Stimulated activated CD4-positive, alpha-beta T cell treated with anti-CD3 and anti-CD28 coated beads, Interleukin-2, amount 100 ng/mL, for 24 hours (primary cell): ENCODE measurements at regions not wholly inside any gene's neighbourhood (a gene's known extent, or its start where the extent isn't known, plus 50 kb on each side); places are given as distances from the start of the nearest gene placed in this dataset.

Experiments
- DNase-seq, 2 donors: peaks; one replicate each; pipeline ENCODE4 v3.0.0-alpha.2; 2020

DNA sequence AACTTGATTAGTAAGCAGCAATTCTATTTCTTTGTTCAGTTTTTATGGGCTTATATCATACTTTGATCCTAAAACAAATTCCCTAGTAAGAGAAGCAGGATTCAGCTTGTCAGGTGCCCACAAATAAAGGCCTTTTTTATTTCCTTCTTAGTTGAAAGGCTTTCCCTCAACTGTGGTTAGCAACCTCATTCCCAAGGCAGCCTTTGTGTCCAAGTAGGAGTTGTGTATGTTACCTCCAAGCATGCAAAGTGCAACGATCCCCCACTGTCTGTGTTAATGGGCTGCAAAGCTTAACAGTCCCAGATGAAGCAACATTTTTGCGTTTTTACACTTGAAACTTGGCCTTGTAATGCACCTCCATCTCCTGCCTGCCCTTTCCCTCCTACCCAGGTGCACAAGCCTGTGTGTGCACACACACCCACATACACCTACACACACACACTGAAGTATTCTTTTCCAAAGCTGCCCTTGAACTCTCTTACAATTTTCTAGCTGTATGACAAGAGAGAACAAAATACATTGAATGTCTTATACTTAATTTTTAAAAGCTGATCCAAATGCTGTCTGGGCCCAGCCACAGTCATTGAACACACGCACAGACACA is 278.2 kb downstream of the SNX13 start:
- no peak for DNase-seq

DNA sequence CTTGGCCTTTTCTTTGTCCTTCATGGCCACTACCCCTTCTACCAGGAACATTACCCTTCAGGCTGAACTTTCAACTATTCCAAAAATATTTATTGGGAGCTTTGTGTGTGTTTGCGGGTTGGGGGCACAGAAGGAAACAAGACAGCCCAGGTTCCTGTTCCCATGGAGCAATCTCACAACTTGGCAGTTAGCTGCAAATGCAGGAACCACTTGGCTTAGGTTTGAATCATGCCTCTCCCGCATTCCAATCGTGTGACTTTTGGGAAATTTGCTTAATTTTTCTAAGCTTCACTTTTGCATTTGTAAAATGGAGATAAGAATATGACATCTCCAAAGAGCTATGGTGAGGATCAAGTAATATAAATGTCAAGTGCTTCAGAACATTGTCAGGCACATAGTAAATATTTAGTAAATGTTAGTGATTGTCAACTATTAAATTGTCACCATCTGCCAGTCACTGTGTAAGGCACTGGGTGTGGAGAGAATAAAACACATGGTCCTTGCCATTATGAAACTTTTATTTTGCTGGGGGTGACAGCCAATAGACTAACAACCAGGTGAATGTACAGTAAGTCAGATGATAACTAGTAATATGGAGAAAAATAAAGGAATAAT is 277.1 kb downstream of the SNX13 start:
- DNase-seq, result no peak

- DNase-seq, result no peak
These were observed 275.3 kb downstream of the SNX13 start for GRCh38 chr7:17665029-17665428.

DNA sequence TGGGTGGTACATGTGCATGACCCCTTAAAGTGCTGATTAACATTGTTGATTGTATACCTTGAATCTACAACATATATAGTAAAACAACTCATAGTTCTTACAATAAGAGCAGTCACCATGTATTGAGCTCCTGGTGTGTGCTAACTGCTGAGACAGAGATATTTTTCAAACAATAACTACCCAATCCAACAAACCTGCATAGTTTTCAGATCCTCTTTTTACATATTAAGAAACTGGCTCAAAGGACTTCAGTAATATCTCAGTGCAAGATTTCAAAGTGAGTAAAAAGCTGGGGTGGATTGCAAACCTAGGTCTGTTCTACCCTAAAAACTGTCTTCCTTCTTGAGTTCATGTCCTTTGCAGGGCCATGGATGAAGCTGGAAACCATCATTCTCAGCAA is 272.2 kb downstream of the SNX13 start:
- DNase-seq, result no peak

GRCh38 chr7:17669204-17669603 is 271.1 kb downstream of the SNX13 start:
- no peak for DNase-seq

- DNase-seq, result no peak
These were observed 268.3 kb downstream of the SNX13 start for GRCh38 chr7:17671956-17672355.

DNA sequence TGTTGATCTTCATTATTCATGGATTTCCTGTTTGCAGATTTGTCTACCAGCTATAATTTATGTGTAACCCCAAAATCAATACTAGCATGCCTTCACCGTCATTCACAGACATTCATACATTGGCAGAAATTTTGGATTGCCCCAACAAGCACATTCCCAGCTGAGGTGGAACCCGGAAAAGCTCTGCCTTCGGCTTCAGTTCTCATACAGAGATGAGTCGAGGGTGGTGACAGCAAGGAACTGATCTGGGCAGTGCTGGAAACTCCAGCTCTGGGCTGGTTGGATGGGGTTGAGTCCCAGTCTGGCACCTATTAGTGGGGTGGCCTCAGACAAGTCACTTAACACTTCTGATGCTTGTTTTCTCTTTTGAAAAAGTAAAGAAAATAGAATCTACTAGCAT is 267.5 kb downstream of the SNX13 start:
- DNase-seq, result no peak

DNA sequence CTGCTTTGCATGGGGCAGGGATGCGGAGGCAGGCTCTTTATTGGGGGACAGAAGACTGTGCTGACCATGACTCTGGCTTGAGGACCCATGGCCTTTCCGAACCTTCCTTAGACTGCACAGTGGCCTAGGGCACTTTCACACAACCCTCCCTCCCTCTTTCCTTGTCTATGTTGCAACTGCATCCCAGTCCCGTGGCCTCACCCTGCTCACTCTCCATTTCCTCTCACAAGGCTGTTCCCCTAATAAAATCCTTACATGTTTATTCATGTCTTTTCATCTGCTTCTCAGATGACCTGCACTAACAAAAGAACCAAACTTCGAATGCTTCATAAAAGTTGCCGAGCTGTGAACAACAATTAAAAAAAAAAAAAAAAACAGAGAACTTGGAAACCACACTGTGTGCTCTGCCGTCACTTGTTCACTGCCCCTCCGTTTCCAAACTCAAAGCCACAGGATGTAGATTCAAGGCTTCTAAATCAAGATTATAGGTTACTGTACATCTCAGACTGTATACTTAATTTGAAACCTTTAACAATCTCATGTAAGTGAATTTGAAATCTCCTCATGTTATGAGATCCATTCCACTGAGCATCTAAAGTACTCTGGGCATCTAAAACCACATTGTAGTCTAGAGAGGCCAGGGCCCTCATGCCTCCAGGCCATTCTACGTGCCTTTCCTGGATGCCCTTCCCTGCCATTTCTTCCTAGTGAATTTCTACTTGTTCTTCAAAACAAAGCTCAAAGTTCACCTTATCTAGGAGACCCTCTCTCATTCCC is 265.9 kb downstream of the SNX13 start:
- DNase-seq, result no peak

DNA sequence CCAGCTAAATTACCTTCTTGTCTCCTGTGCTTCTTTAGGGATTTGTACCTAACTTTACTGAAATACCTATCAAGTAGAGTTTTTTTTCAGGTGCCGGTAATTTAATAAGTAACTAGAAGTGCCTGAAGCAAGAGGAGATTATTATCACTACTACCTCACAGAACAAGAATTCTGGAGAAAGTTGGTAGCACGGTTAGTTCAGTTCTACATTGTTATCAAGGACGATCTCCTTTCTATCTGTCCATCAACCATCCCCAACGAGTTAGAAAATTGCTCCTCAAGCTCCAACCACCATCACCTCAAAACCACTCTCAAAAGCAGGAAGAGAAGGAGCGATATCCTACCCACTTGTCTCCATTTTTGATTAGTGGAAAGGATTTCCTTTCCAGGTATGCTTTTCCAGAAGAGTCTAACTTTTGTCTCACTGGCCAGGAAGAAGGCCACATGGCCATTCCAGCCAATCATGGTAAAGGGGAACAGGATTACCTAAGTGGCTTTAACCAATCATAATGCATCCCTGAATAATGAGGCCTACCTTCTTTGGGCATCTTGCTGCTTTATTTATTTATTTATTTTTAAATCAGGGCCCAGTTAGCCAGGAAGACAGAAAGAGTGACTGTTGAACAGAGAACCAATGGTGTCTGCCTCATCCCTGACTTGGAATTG is 265.2 kb downstream of the SNX13 start:
- DNase-seq, result no peak

GRCh38 chr7:17677408-17677807 is 262.9 kb downstream of the SNX13 start:
- no peak for DNase-seq

- DNase-seq, result no peak
These were observed 261.4 kb downstream of the SNX13 start for GRCh38 chr7:17678896-17679295.

DNA sequence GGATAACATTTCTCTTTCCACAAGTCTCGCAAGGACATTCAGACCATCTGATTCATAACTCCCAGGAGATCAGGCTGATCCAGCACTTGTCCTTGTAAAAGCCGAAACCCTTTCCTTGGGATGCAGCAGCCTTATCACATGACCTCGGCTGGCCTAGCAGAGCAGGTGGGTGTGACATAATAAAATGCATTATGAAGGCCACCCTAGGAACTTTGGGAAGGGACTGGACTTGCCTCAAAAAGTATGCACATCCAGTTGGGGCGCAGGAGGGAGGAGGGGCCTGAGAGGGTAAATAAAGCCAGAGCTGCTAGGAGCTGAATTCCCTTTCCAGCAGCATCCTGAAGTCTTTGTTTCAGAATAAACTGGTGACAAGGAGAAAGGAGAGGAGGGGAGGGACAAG is 260.8 kb downstream of the SNX13 start:
- no peak for DNase-seq

DNA sequence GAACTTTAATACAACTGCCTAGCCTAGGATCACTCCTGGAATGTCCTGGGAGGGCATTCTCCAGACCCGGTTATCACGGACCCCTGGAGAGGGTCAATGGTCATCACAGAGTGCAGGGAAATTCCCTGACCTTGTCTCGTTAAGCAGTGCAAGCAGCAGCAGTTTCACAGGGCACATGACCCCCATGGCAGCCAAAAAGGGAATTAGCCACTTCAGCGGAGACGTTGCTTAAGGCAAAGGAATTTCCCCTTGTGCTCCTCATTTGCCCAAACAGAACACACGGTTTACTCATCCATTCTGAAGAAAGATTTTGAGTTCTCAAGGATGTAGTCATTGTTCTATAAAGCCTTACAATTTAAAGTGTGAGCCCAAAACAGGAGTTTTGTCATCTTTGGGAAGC is 260.3 kb downstream of the SNX13 start:
- no peak for DNase-seq

DNA sequence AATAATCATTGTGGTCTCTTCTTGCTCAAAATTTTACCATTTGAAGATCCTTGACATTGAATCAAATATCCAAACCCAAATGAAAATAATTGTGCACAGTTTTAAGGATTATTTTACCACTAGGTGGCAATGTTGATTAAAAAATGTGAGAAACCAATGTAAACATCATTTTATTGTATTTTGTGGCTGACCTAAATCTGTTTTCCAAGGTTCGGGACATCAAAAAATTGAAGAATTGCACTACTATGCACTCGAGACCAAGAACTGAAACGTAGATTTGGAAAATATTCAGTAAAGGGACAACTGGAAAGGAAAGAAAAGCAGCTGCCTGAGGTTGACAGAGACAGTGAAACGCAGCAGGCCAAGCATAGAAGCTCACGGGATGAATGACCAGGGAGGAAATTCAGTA is 259.3 kb downstream of the SNX13 start:
- DNase-seq, result no peak

DNA sequence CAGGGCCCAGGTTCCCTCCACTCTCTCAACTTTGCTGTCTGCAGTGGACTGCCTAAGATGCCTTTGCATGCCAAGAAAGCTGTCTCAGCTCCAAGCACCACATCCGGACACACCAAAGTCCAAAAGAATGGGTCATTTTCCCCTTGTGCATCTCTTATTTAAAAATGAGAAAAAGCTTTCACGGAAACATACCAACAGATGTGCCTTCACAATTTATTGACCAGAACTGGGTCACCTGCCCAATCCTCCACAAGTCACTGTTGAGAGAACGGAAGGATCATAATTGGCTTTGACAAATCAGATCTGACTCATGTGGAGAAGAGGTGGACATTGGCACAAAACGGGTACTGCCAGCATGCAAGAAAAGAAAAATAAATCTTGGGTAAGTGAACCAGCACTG is 258.3 kb downstream of the SNX13 start:
- no peak for DNase-seq

GRCh38 chr7:17682586-17682985 is 257.7 kb downstream of the SNX13 start:
- DNase-seq, result no peak

DNA sequence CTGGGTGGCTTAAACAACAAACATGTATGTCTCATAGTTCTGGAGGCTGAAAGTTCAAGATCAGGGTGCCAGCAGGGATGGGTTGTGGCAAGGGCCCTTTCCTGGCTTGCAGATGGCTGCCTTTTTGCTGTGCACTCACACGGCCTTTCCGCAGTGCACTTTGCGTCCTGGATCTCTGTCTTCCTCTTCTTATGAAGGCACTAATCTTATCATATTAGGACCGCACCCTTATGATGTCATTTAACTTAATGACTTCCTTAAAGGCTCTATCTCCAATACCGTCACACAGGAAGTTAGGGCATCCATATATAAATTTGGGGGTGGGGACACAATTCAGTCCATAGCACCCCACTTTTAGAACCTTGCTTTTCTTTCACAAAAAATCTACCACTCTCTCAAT is 255.2 kb downstream of the SNX13 start:
- DNase-seq, result no peak

DNA sequence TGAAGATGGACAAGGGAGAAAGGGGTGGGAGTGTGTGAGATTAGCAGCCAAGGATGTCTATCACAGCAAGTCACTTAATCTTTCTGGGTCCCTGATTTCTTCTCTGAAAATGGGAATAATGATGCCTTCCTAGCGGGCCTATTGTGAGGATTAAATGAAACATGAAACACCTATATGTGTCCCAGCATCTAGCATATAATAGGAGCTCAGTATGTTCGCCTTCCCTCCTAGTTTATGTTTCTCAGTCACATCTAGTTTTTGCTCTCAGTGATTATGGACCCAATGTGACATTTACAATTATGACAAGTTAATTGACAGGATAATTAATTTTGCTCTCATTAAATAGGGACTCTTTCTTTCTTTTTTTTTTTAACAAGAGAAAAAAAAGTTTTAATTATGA is 252.9 kb downstream of the SNX13 start:
- no peak for DNase-seq

DNA sequence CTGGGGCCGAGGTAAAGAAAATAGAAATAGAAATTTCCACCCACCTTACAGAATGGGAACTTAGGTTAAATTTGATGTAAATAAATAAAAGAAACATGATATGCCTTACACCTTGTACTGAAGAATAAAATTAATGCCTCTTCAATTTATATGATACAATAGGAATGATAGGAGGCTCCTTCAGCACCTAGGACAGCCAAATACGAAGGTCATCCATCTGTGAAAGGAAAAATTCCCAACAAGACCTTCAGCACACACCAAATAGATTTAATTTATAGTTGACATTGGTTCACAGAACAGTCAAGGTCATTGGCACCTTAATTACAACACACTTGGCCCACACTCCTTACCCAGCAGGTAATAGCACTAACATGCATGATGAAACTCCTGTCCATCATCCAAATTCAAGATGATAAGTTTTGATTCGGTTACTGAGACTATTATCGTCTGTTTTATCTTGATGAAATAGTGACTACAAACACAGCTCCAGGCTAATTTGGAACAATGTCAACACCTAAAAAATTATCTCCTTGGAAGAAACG is 250.9 kb downstream of the SNX13 start:
- DNase-seq, result no peak

GRCh38 chr7:17690030-17690429 is 250.3 kb downstream of the SNX13 start:
- no peak for DNase-seq

DNA sequence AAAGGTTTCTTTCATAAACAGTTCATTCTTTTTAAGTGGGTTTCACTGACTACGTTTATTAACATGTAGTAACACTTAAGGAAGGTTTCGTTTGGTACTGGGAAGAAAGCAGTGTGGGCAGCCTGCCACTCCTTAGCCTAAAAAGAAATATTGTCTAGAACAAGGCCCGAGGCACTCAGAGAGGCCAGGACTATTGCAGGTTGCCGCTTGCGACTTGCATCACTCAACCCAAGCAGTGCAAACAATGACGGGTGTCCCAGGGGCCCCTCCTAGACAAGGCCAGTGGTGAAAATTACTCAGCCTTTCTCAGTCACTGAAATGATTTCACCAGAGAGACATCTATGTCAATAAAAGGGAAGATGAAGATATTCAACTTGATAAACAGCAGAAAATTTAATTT is 243.9 kb downstream of the SNX13 start:
- no peak for DNase-seq

- no peak for DNase-seq
These were observed 243.0 kb downstream of the SNX13 start for GRCh38 chr7:17697128-17697881.

DNA sequence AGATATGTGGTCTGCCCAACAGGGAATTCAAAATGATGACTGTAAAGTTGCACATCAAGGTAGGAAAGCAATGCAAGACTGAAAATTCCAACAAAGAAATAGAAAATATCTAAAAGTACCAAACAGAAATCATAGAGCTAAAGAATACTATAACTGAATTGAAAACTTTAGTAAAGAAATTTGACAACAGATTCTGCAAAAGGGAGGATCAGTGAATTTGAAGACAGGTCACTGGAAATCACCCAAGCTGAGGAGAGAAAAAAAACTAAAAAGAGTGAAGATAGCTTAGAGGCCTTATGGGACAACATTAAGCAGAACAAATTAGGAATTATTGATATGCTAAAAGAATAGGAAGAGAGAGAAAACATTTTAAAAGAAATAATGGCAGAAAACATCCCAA is 240.6 kb downstream of the SNX13 start:
- no peak for DNase-seq
